Ovary (tissue), 7 donors: ENCODE measurements at regions not wholly inside any gene's neighbourhood (a gene's known extent, or its start where the extent isn't known, plus 50 kb on each side); places are given as distances from the start of the nearest gene placed in this dataset.

ENCODE experiments used
- DNase-seq, 5 donors: peaks; one replicate each; pipeline ENCODE4 v3.0.0-alpha.2; 2019 to 2020
- H3K27ac ChIP-seq, 2 donors: fragments of 200-600 bp; one replicate each; pipeline versions ENCODE4 v1.5.1 to v1.8.0; 2019 to 2022
- H3K27me3 ChIP-seq: fragments of 200-600 bp; one replicate; pipeline ENCODE4 v1.8.0; 2022
- H3K36me3 ChIP-seq: fragments of 200-600 bp; sonication (generic); one replicate; pipeline ENCODE4 v1.5.1; 2019
- H3K4me1 ChIP-seq: one replicate; pipeline ENCODE4 v1.8.1; 2013; ENCODE audit warnings: mild to moderate bottlenecking, moderate library complexity; ENCODE audit not compliant: insufficient read depth
- H3K4me3 ChIP-seq: fragments of 200-600 bp; sonication (generic); one replicate; pipeline ENCODE4 v1.5.1; 2017
- H3K9me3 ChIP-seq, 2 donors: fragments of 200-600 bp in 1 of 2; sonication (generic) in 1 of 2; one replicate each; pipeline versions ENCODE4 v1.5.1 to v1.8.1; 2013 to 2019; ENCODE audit warnings: mild to moderate bottlenecking in 1 of 2, moderate library complexity in 1 of 2
- CTCF ChIP-seq, 3 donors: fragments of 450-650 bp in 2 of 3; fragments of 200-600 bp in 1 of 3; IDR thresholded peaks; one replicate each; pipeline versions ENCODE4 v1.5.1 to v1.8.0; 2016 to 2022; ENCODE audit warnings: antibody characterized with exemption in 3 of 3, mild to moderate bottlenecking in 1 of 3
- EP300 ChIP-seq: sonication (generic); formaldehyde crosslinking; IDR thresholded peaks from one replicate; pipeline ENCODE4 v1.6.1; 2017; ENCODE audit warnings: antibody characterized with exemption
- POLR2A ChIP-seq: fragments of 450-650 bp; IDR thresholded peaks from one replicate; pipeline ENCODE4 v1.6.1; 2017; ENCODE audit warnings: antibody characterized with exemption, mild to moderate bottlenecking, moderate library complexity
- WGBS, 3 donors: extraction: QIAGEN DNeasy Blood & Tissue Kit in 1 of 3; methylation state at CpG; one replicate each; pipeline versions ENCODE4 v1.1.5 to v1.1.7; 2013 to 2017; 5-methylcytosine and 5-hydroxymethylcytosine counted together
- intact Hi-C, 4 donors: fragments of 100-400 bp; cut with DNase I; formaldehyde crosslinking; loops; one replicate each; pipeline versions ENCODE4 v1.11.0 to v1.15.1; 2022 to 2023
- donor health status: DM: no; HTN: no; CAD: no; lungs with moderate emphysema.
- donor health status: DM: no; HTN: no; CAD: no.
- donor health status: Bipolar disorder and iron deficiency.
- donor health status: DM: no; HTN: no; CAD: no.
- donor health status: DM: yes; HTN: yes; CAD: no.

- DNase-seq, result no peak
- H3K4me1 ChIP-seq, result peaks cover 1% of the 10 kb centered on the region
- H3K27me3 ChIP-seq, result no peaks in the 10 kb centered on the region
- intact Hi-C loops, result no loop called here
- no peak overlapping the region for H3K27ac ChIP-seq
- 53 to 62% (median 55%) methylated on average over 4 of the region's 4 CpGs for whole genome bisulfite sequencing, 3 donors
- no peak overlapping the region for H3K4me3 ChIP-seq
- H3K9me3 ChIP-seq, result no peaks in the 10 kb centered on the region
- no peaks in the 10 kb centered on the region for H3K36me3 ChIP-seq
- TF ChIP-seq EP300 (no peak), CTCF (IDR thresholded peaks at IDR 0.05) (no peak)
Measured at GRCh38 chr13:107870400-107870799, 344.9 kb downstream of the LIG4 start.

- whole genome bisulfite sequencing, 3 donors, result 0 to 1% (median 1%) methylated on average over 79 to 81 of the region's 81 CpGs
- no peaks in the 10 kb centered on the region for H3K27me3 ChIP-seq
- no peaks in the 10 kb centered on the region for H3K9me3 ChIP-seq
- H3K4me1 ChIP-seq, result peaks cover 1% of the 10 kb centered on the region
- peak in 2 of 5 donors; percentile 23 to 30 for DNase-seq
- no peak overlapping the region for H3K4me3 ChIP-seq
- intact Hi-C loops, result no loop called here
- no peak overlapping the region for H3K27ac ChIP-seq
- TF ChIP-seq POLR2A, result no peak
- no peak for TF ChIP-seq CTCF (IDR thresholded peaks at IDR 0.05)
- no peak for TF ChIP-seq EP300
- H3K36me3 ChIP-seq, result no peaks in the 10 kb centered on the region
Measured at GRCh38 chr13:107867701-107868661, 347.4 kb downstream of the LIG4 start.

- TF ChIP-seq POLR2A, result no peak
- no peak for TF ChIP-seq EP300
- peaks cover 1% of the 10 kb centered on the region for H3K4me1 ChIP-seq
- H3K27ac ChIP-seq, result no peak overlapping the region
- intact Hi-C loops, result no loop called here
- no peaks in the 10 kb centered on the region for H3K9me3 ChIP-seq
- H3K27me3 ChIP-seq, result no peaks in the 10 kb centered on the region
- H3K36me3 ChIP-seq, result no peaks in the 10 kb centered on the region
- DNase-seq, result peak in 1 of 5 donors; percentile 27
- 1% methylated on average over 65 to 79 of the region's 79 CpGs for WGBS, 3 donors
- peak overlapping the region; percentile 13 for H3K4me3 ChIP-seq
Measured at GRCh38 chr13:107866941-107867623, 348.3 kb downstream of the LIG4 start.

- H3K27me3 ChIP-seq, result no peaks in the 10 kb centered on the region
- H3K4me3 ChIP-seq, result no peak overlapping the region
- peaks cover 1% of the 10 kb centered on the region for H3K4me1 ChIP-seq
- peak in 2 of 5 donors; percentile 14 to 30 for DNase-seq
- no peaks in the 10 kb centered on the region for H3K9me3 ChIP-seq
- intact Hi-C loops, result no loop called here
- H3K36me3 ChIP-seq, result no peaks in the 10 kb centered on the region
- TF ChIP-seq CTCF (IDR thresholded peaks at IDR 0.05) (no peak), EP300 (no peak), POLR2A (no peak)
- H3K27ac ChIP-seq, result no peak overlapping the region
- 0 to 1% (median 0%) methylated on average over 32 to 51 of the region's 51 CpGs for WGBS, 3 donors
Measured at GRCh38 chr13:107866032-107866940, 349.1 kb downstream of the LIG4 start.
